ENCODE measurements at regions not wholly inside any gene's neighbourhood (a gene's known extent, or its start where the extent isn't known, plus 50 kb on each side); places are given as distances from the start of the nearest gene placed in this dataset.

DNA sequence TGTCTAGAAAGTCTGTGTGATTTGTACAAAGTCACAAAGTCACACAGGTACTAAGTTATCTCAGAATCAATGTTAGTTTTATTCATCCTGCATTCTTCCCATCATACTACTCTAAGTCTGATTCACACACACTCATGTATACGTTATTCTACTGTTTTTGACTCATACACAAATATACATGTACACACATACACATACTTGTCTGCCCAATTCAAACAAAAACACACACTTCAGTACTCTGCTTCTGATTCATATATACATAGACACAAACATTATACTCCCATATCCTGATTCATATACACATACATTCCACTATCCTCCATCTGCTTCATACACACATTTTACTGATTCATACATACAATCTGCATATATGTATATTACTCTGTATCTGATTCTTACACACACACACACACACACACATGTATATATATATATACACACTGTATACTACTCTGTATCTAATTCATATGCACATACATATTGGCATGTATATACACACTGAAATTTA lies 69.3 kb downstream of the KLF12 start:
- H3K36me3 Mint-ChIP-seq (ENCODE audit: low read depth): peaks cover 12% of the 10 kb centered on the region
- ChIA-PET CTCF (no interaction called here), POLR2A (no interaction called here)
- no peak overlapping the region for H3K27ac Mint-ChIP-seq
- peaks cover 86% of the 10 kb centered on the region for H3K4me1 Mint-ChIP-seq
- intact Hi-C loops (cut with DNase I, micrococcal nuclease): loop anchor here (5.0 to 10.0 kb wide), 5 partner anchors 78 to 348 kb away; no protein-coding TSS in a partner anchor
- H3K9me3 Mint-ChIP-seq (ENCODE audit: low read depth): peaks cover 2% of the 10 kb centered on the region
- no peak for DNase-seq
- H3K4me3 Mint-ChIP-seq: no peak overlapping the region
- peak; percentile 72 for ATAC-seq
- H3K27me3 Mint-ChIP-seq: no peaks in the 10 kb centered on the region

DNA sequence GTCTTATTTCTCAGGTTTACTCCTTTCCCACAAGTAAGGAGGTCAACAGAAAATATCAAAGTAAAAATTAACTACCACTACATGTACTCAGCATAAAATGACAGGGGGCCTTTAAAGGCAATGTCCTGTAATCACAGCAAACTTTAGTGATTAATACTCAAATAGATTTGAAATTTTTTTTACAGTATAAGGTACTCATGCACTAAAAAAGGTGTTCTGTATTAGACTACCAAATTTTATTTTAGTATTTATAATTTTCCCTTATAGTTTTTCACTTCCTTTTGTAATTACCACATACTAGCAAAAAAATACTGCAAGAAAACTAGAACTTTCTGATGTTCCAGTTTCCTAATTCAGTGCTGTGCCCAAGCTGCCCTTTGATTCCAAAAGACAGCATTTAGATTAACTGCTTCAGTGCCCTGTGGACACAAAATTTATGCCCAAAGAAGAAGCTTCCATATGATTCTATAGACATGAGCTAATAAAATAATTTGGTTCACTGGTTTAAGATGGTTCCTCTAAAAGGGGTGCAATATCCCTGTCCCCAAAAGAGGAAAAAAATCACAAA lies 70.6 kb downstream of the KLF12 start:
- DNase-seq (no peak), ATAC-seq (no peak)
- ChIA-PET CTCF (interaction anchor here (0.7 to 1.3 kb wide), 3 partner anchors 7 to 23 kb away, joined by 3 to 5 read pairs (median 4); no protein-coding TSS in a partner anchor), POLR2A (interaction anchor here (0.6 to 1.3 kb wide), 5 partner anchors 37 to 78 kb away, joined by 3 to 11 read pairs (median 4); no protein-coding TSS in a partner anchor)
- Mint-ChIP-seq H3K4me1 (peaks cover 84% of the 10 kb centered on the region), H3K27ac (peak overlapping the region; percentile 92), H3K9me3 (ENCODE audit: low read depth) (peaks cover 2% of the 10 kb centered on the region), H3K4me3 (peak overlapping the region; percentile 64), H3K27me3 (no peaks in the 10 kb centered on the region), H3K36me3 (ENCODE audit: low read depth) (peaks cover 13% of the 10 kb centered on the region)
- intact Hi-C loops (cut with DNase I, micrococcal nuclease): loop anchor here (1.0 to 10.0 kb wide), 8 partner anchors 17 to 346 kb away; no protein-coding TSS in a partner anchor

DNA sequence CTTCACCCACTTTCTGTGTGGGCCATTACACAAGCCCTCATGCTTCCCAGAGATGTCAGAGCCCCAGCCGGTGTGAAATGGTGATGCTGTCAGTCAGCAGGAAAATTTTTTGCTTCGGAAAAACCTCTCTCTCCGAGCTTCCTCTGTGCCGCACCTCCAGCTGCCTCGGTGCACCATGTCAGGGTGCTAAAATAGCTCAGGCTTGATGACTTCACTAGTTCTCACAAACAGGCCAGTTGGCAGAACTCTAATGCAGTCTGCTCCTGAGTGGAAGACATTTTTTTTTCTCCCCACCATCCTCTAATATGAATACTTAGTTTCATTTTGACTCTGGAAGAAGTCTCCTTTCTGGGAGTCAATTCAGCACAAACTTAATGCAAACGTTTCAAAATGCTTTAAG lies 71.3 kb downstream of the KLF12 start:
- POLR2A ChIA-PET: interaction anchor here (0.6 to 1.3 kb wide), 5 partner anchors 36 to 77 kb away, joined by 3 to 11 read pairs (median 4); no protein-coding TSS in a partner anchor
- Mint-ChIP-seq H3K4me1 (peaks cover 82% of the 10 kb centered on the region), H3K27me3 (no peaks in the 10 kb centered on the region), H3K9me3 (ENCODE audit: low read depth) (peaks cover 2% of the 10 kb centered on the region), H3K36me3 (ENCODE audit: low read depth) (peaks cover 13% of the 10 kb centered on the region), H3K4me3 (peak overlapping the region; percentile 64), H3K27ac (peak overlapping the region; percentile 92)
- DNase-seq (peak; percentile 60), ATAC-seq (peak; percentile 67)
- intact Hi-C loops (cut with DNase I, micrococcal nuclease): loop anchor here (1.0 to 10.0 kb wide), 9 partner anchors 16 to 346 kb away; partner anchors contain the start of gene KLF12 (in 1 of the 2)
- CTCF ChIA-PET: interaction anchor here (0.7 to 1.5 kb wide), 6 partner anchors 8 to 79 kb away, joined by 3 to 5 read pairs (median 3); no protein-coding TSS in a partner anchor

DNA sequence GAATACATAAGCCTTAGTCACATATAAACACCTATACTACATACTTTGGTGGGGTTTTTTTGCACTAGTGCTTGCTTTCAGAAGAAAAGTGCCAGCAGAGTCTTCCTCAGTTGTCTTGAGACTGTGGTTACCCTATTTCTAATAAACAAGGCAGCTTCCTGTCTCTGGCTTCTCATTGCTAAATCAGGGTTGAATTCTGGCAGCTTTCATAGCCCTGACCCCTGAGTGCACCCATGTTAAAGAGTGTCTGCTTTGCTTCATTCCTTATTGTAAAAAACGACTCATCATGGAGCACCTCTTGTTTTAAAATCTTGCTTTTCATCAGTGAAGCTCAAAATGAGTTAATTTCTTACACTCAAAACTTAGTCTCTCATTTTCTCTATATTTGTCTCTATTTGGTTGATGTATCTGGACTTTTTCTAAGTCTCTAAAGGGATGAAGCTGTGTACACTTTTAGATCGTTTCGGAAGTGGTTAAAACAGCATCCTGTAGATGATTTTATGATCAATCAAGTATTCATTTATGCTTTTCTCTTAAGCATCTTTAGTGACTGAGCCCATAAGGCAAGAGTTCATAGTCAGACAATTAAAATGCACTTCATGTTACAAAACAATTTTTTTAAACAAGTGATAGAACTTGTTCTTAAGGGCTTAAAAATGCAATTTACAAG lies 72.1 kb downstream of the KLF12 start:
- ATAC-seq (peak; percentile 63), DNase-seq (peak; percentile 29)
- ChIA-PET POLR2A (interaction anchor here (0.7 to 1.3 kb wide), 3 partner anchors 71 to 169 kb away, joined by 3 to 11 read pairs (median 4); no protein-coding TSS in a partner anchor), CTCF (interaction anchor here (0.6 to 1.5 kb wide), 6 partner anchors 7 to 1002 kb away, joined by 3 to 5 read pairs (median 3); no protein-coding TSS in a partner anchor)
- intact Hi-C loops (cut with DNase I, micrococcal nuclease): loop anchor here (1.0 to 10.0 kb wide), 8 partner anchors 15 to 345 kb away; partner anchors contain the start of gene KLF12 (in 1 of the 2)
- H3K36me3 Mint-ChIP-seq (ENCODE audit: low read depth): peaks cover 13% of the 10 kb centered on the region
- peaks cover 80% of the 10 kb centered on the region for H3K4me1 Mint-ChIP-seq
- peak overlapping the region; percentile 64 for H3K4me3 Mint-ChIP-seq
- peak overlapping the region; percentile 92 for H3K27ac Mint-ChIP-seq
- H3K27me3 Mint-ChIP-seq: no peaks in the 10 kb centered on the region
- H3K9me3 Mint-ChIP-seq (ENCODE audit: low read depth): peaks cover 2% of the 10 kb centered on the region

DNA sequence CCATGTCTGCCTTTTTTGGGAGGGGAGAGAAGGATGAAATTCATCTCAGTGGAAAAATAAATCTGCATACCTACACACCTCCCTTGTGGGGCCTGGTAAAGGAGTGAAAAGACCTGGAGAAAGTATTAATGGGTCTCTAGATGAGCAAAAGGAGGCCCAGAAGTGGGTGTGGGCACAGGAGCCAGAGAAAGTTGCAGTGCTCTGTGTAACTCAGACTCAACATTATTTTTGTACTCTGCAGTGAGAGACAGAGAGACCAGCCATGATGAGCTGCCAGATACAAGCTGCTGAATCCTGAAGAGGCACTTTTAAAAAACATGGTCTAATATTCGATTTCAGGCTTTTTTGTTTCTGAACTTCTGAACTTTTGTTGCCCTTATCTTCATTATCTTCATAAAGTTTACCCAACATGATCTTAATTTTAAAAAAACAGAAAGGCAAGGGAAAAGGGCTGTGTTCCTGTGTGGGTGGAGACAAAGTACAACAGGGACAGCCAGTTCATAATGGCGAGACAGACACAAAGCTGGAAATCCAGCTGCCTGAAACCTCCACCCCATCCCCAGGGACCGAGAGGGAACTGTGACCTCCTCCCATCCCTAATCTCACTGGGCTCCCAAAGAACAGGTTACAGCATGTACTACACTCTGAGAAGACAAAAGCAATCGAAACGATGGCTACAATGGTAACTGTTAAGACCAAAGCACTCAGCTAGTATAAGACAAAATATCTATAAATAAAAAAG lies 77.2 kb downstream of the KLF12 start:
- Mint-ChIP-seq H3K27me3 (no peaks in the 10 kb centered on the region), H3K9me3 (ENCODE audit: low read depth) (peaks cover 4% of the 10 kb centered on the region), H3K27ac (no peak overlapping the region), H3K4me3 (no peak overlapping the region), H3K4me1 (peaks cover 77% of the 10 kb centered on the region), H3K36me3 (ENCODE audit: low read depth) (peaks cover 18% of the 10 kb centered on the region)
- ATAC-seq (no peak), DNase-seq (no peak)
- CTCF ChIA-PET: interaction anchor here (0.8 kb wide), 1 partner anchor 221 kb away, joined by 3 read pairs; no protein-coding TSS in a partner anchor
- intact Hi-C loops (cut with DNase I, micrococcal nuclease): no loop called here
- POLR2A ChIA-PET: no interaction called here

DNA sequence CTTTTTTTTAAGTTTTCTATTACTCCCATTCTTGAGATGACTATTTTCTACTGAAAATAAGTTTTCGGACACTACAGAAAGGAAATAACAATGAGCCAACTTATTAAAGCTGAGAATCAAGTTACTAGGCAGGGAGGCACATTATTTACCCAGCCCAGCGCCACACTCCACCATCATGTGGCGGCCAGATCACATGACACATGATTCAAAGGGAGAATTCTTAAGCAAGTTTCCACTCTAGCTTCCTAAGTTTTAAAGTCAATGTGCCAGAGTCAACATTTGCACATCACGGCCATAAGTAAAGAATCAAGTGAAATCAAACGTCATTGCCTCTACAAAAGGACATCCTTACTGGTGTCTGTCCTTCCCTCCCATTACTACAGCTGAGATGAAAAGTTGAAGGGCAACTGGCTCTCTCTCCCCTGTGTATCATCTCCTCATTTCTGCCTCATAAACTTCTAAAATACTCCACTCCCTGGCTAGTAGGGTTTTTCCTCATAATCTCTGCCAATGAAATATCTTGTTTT lies 81.7 kb downstream of the KLF12 start:
- peaks cover 78% of the 10 kb centered on the region for H3K4me1 Mint-ChIP-seq
- ATAC-seq (no peak), DNase-seq (peak; percentile 57)
- intact Hi-C loops (cut with DNase I, micrococcal nuclease): no loop called here
- ChIA-PET POLR2A (interaction anchor here (0.7 kb wide), 1 partner anchor 61 kb away, joined by 5 read pairs; no protein-coding TSS in a partner anchor), CTCF (no interaction called here)
- no peaks in the 10 kb centered on the region for H3K27me3 Mint-ChIP-seq
- H3K36me3 Mint-ChIP-seq (ENCODE audit: low read depth): peaks cover 14% of the 10 kb centered on the region
- H3K27ac Mint-ChIP-seq: peak overlapping the region; percentile 27
- no peak overlapping the region for H3K4me3 Mint-ChIP-seq
- H3K9me3 Mint-ChIP-seq (ENCODE audit: low read depth): peaks cover 5% of the 10 kb centered on the region

DNA sequence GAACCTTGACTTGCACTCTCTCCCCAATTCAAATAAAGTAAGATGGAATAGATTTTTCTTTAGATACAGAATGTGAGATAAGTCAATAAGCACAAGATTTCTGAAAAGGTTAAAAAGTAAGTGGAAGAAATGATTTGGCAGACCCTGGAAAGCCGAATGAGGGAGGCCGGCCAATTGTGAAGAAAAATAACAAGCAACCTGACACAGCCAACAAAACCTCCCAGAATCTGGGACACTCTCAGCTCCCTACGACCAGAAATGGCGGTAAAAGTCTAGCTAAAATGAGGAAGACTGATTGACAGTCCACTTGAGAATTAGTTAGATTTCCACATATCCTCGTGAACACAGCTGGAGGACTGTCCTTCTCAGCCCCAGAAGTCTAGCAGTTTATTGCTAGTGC lies 85.4 kb downstream of the KLF12 start:
- H3K4me3 Mint-ChIP-seq: no peak overlapping the region
- ChIA-PET POLR2A (no interaction called here), CTCF (interaction anchor here (1.8 kb wide), 1 partner anchor 10 kb away, joined by 7 read pairs; no protein-coding TSS in a partner anchor)
- no peak overlapping the region for H3K27ac Mint-ChIP-seq
- ATAC-seq (no peak), DNase-seq (no peak)
- peaks cover 5% of the 10 kb centered on the region for H3K9me3 Mint-ChIP-seq (ENCODE audit: low read depth)
- peaks cover 64% of the 10 kb centered on the region for H3K4me1 Mint-ChIP-seq
- peaks cover 19% of the 10 kb centered on the region for H3K36me3 Mint-ChIP-seq (ENCODE audit: low read depth)
- H3K27me3 Mint-ChIP-seq: no peaks in the 10 kb centered on the region
- intact Hi-C loops (cut with DNase I, micrococcal nuclease): no loop called here

DNA sequence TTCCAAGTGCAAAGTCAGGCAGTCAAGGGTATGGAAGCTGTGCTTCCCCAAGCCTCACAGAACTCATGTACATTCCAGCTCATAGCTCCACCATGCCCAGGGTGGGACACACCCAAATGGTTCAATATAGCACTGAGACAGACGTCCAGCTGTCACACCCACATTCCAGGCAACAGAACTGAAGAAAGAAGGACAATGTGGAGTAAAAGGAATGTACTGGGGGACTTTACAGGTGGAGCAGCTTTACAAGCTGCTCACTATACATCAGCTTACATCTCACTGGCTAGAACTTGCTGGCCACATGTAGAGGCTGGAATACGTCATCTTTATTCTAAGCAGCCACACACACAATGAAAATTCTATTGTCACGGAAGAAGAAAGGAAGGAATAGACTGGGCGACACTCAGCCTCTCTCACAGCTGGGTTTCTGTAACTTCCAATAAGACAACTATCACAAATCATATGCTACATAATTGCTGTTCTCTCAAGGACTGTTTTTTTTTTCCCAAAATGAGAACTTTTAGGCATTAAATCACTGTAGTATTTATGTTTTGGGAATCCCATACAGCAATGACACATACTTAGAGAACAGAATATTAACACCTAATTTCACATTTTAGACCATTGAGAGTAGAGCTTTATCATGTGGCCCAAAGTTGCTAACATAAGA lies 86.1 kb downstream of the KLF12 start:
- H3K27me3 Mint-ChIP-seq: no peaks in the 10 kb centered on the region
- ATAC-seq: no peak
- ChIA-PET POLR2A (no interaction called here), CTCF (interaction anchor here (1.8 kb wide), 1 partner anchor 9 kb away, joined by 7 read pairs; no protein-coding TSS in a partner anchor)
- DNase-seq: no peak
- peaks cover 5% of the 10 kb centered on the region for H3K9me3 Mint-ChIP-seq (ENCODE audit: low read depth)
- peaks cover 17% of the 10 kb centered on the region for H3K36me3 Mint-ChIP-seq (ENCODE audit: low read depth)
- intact Hi-C loops (cut with DNase I, micrococcal nuclease): loop anchor here in 1 of 2 experiments (2.0 kb wide), 1 partner anchor 15 kb away; no protein-coding TSS in a partner anchor
- H3K4me3 Mint-ChIP-seq: no peak overlapping the region
- peaks cover 64% of the 10 kb centered on the region for H3K4me1 Mint-ChIP-seq
- H3K27ac Mint-ChIP-seq: no peak overlapping the region

DNA sequence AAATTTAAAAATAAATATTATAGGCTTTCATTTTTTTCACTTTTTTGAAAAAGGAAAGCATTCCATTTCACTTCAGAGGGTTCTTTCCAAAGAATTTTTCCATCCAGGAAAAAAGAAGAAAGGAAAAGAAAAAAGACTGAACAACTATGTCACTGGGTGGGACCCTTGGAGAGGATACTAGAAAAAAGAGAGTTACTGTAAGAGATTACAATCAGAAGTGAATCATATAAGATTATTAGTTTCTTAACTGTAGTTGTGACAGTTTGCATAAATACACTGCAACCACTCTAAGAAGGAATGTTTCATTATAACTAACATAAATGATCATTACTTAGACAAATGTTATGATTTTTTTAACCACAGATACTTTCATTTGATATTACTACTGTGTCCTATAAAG lies 87.8 kb downstream of the KLF12 start:
- H3K36me3 Mint-ChIP-seq (ENCODE audit: low read depth): peaks cover 12% of the 10 kb centered on the region
- peaks cover 2% of the 10 kb centered on the region for H3K9me3 Mint-ChIP-seq (ENCODE audit: low read depth)
- DNase-seq (no peak), ATAC-seq (peak; percentile 43)
- POLR2A ChIA-PET: no interaction called here
- H3K4me1 Mint-ChIP-seq: peaks cover 68% of the 10 kb centered on the region
- no peaks in the 10 kb centered on the region for H3K27me3 Mint-ChIP-seq
- no peak overlapping the region for H3K27ac Mint-ChIP-seq
- CTCF ChIA-PET: no interaction called here
- no peak overlapping the region for H3K4me3 Mint-ChIP-seq
- intact Hi-C loops (cut with DNase I, micrococcal nuclease): loop anchor here in 1 of 2 experiments (2.0 kb wide), 1 partner anchor 16 kb away; no protein-coding TSS in a partner anchor

DNA sequence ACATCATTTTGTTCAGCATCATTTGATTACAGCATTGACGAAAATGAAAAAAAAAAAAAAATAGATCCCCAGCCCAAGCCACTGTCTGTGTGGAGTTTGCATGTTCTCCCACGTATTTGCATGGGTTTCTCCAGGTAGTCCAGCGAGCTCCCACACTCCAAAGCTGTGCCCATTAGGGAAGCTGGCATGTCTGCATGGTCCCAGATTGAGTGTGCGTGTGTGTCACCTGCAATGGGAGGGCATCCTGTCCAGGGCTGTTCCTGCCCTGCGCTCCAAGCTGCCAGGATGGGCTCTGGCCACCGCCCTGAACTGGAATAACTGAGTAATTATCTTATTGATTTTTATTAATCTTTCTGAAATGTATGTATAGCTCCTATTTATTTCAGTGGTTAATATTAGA lies 88.6 kb downstream of the KLF12 start:
- CTCF ChIA-PET: no interaction called here
- POLR2A ChIA-PET: no interaction called here
- Mint-ChIP-seq H3K36me3 (ENCODE audit: low read depth) (peaks cover 10% of the 10 kb centered on the region), H3K9me3 (ENCODE audit: low read depth) (no peaks in the 10 kb centered on the region), H3K27me3 (no peaks in the 10 kb centered on the region), H3K4me3 (no peak overlapping the region), H3K27ac (no peak overlapping the region), H3K4me1 (peaks cover 68% of the 10 kb centered on the region)
- ATAC-seq (no peak), DNase-seq (no peak)
- intact Hi-C loops (cut with DNase I, micrococcal nuclease): no loop called here
